ENCODE measurements at regions not wholly inside any gene's neighbourhood (a gene's known extent, or its start where the extent isn't known, plus 50 kb on each side); places are given as distances from the start of the nearest gene placed in this dataset.

DNA sequence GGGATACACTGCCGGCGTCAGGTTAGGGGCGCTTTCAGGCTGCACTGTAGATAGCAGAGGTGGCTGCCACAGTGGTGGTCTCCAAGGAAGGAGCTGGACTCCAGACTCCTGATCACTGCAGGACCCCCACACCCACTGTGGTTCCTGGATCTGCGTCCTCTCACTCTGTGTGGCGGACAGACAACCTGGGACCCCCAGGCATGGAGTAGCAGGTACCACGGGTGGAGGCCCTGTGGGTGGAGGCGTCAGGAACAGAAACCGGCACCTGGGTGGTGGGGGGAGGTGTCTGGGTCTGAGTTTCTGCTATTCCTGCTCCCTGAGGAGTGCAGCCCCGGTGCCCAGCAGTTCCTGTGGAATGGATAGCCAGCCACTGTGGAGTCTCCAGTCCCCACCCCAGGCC lies 75.1 kb upstream of the PCAT7 start:
- TF ChIP-seq EZH2 (IDR thresholded peaks at IDR 0.05; ENCODE audit: low read depth, unreplicated experiment): no peak
- TF ChIP-seq ZNF331 (CRISPR knock-in tag; IDR thresholded peaks at IDR 0.05; ENCODE audit: low read depth): no peak
- TF ChIP-seq CTCF (conservative IDR thresholded peaks at IDR 0.05; ENCODE audit: low read depth in 2 of 2): no peak
- TF ChIP-seq POLR2AphosphoS5 (IDR thresholded peaks at IDR 0.05; ENCODE audit: low read depth): no peak
- no peak for TF ChIP-seq CREB1 (CRISPR knock-in tag; IDR thresholded peaks at IDR 0.05; ENCODE audit: low read depth)
- TF ChIP-seq JUNB (IDR thresholded peaks at IDR 0.05; ENCODE audit: unreplicated experiment): no peak
- TF ChIP-seq, protein P1, sequence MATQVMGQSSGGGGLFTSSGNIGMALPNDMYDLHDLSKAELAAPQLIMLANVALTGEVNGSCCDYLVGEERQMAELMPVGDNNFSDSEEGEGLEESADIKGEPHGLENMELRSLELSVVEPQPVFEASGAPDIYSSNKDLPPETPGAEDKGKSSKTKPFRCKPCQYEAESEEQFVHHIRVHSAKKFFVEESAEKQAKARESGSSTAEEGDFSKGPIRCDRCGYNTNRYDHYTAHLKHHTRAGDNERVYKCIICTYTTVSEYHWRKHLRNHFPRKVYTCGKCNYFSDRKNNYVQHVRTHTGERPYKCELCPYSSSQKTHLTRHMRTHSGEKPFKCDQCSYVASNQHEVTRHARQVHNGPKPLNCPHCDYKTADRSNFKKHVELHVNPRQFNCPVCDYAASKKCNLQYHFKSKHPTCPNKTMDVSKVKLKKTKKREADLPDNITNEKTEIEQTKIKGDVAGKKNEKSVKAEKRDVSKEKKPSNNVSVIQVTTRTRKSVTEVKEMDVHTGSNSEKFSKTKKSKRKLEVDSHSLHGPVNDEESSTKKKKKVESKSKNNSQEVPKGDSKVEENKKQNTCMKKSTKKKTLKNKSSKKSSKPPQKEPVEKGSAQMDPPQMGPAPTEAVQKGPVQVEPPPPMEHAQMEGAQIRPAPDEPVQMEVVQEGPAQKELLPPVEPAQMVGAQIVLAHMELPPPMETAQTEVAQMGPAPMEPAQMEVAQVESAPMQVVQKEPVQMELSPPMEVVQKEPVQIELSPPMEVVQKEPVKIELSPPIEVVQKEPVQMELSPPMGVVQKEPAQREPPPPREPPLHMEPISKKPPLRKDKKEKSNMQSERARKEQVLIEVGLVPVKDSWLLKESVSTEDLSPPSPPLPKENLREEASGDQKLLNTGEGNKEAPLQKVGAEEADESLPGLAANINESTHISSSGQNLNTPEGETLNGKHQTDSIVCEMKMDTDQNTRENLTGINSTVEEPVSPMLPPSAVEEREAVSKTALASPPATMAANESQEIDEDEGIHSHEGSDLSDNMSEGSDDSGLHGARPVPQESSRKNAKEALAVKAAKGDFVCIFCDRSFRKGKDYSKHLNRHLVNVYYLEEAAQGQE (IDR thresholded peaks at IDR 0.05; ENCODE audit: unreplicated experiment): no peak
- TF ChIP-seq ZNF114 (CRISPR knock-in tag; IDR thresholded peaks at IDR 0.05): no peak
- TF ChIP-seq, protein P2, sequence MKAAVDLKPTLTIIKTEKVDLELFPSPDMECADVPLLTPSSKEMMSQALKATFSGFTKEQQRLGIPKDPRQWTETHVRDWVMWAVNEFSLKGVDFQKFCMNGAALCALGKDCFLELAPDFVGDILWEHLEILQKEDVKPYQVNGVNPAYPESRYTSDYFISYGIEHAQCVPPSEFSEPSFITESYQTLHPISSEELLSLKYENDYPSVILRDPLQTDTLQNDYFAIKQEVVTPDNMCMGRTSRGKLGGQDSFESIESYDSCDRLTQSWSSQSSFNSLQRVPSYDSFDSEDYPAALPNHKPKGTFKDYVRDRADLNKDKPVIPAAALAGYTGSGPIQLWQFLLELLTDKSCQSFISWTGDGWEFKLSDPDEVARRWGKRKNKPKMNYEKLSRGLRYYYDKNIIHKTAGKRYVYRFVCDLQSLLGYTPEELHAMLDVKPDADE (IDR thresholded peaks at IDR 0.05): no peak
- no peak for TF ChIP-seq EZH2phosphoT487 (IDR thresholded peaks at IDR 0.05; ENCODE audit: unreplicated experiment)
- TF ChIP-seq STAT1 (IDR thresholded peaks at IDR 0.05; ENCODE audit: unreplicated experiment): no peak
- no peak for TF ChIP-seq NANOG (IDR thresholded peaks at IDR 0.05; ENCODE audit: borderline replicate concordance)
- TF ChIP-seq ZNF462 (CRISPR knock-in tag; IDR thresholded peaks at IDR 0.05): no peak

Measured in GM23338 (cell line).